ENCODE measurements at regions not wholly inside any gene's neighbourhood (a gene's known extent, or its start where the extent isn't known, plus 50 kb on each side); places are given as distances from the start of the nearest gene placed in this dataset.

DNA sequence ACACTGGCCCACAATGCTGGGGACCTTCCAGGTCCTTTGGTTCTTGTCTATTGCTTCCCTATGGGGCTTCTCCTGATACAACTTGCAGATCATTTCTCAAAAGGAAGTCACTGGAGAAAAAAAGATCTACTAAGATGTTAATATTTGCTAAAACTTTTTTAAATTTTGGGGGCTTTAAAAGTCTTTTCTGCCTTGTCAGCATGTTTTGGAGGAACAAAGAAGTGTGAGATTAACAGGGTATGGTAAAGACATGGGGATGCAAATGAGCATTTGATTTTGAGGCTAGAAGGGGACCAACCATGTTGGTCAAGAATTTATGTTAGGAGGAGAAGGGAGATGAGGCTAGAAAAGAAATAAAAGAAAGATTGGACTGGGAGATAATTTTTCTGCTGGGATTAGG lies 515.4 kb downstream of the HTR7 start:
- no peak for DNase-seq (ENCODE audit: extremely low spot score, unreplicated experiment)
- Mint-ChIP-seq H3K4me3 (no peak overlapping the region), H3K27me3 (peaks cover 23% of the 10 kb centered on the region), H3K4me1 (ENCODE audit: unreplicated experiment) (no peaks in the 10 kb centered on the region), H3K9me3 (no peaks in the 10 kb centered on the region), H3K36me3 (no peaks in the 10 kb centered on the region), H3K27ac (no peak overlapping the region)
- TF ChIP-seq, protein P1, sequence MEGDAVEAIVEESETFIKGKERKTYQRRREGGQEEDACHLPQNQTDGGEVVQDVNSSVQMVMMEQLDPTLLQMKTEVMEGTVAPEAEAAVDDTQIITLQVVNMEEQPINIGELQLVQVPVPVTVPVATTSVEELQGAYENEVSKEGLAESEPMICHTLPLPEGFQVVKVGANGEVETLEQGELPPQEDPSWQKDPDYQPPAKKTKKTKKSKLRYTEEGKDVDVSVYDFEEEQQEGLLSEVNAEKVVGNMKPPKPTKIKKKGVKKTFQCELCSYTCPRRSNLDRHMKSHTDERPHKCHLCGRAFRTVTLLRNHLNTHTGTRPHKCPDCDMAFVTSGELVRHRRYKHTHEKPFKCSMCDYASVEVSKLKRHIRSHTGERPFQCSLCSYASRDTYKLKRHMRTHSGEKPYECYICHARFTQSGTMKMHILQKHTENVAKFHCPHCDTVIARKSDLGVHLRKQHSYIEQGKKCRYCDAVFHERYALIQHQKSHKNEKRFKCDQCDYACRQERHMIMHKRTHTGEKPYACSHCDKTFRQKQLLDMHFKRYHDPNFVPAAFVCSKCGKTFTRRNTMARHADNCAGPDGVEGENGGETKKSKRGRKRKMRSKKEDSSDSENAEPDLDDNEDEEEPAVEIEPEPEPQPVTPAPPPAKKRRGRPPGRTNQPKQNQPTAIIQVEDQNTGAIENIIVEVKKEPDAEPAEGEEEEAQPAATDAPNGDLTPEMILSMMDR (conservative IDR thresholded peaks at IDR 0.05): no peak

DNA sequence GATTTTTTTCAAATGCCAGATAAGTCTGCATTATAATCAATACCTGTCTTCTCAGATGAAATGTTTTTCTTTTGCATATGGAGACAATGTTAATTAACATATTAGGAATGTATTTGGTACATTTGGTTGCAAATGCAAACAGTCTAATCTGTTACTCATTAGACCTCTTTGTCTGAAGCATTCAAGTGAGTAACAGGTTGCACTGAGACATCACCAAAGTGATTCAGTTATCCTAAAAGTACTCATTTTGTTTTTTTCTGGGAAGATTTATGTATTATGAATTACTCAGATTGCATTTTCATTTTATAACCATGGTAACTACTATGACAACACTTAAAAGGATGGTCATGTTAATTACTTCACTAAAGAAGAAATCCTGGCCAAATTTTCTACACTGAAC lies 513.6 kb downstream of the HTR7 start:
- H3K4me1 Mint-ChIP-seq (ENCODE audit: unreplicated experiment): no peaks in the 10 kb centered on the region
- no peak for DNase-seq (ENCODE audit: extremely low spot score, unreplicated experiment)
- H3K27me3 Mint-ChIP-seq: peaks cover 31% of the 10 kb centered on the region
- H3K9me3 Mint-ChIP-seq: no peaks in the 10 kb centered on the region
- H3K27ac Mint-ChIP-seq: no peak overlapping the region
- TF ChIP-seq, protein P1 (conservative IDR thresholded peaks at IDR 0.05): no peak
- H3K36me3 Mint-ChIP-seq: no peaks in the 10 kb centered on the region
- H3K4me3 Mint-ChIP-seq: no peak overlapping the region

DNA sequence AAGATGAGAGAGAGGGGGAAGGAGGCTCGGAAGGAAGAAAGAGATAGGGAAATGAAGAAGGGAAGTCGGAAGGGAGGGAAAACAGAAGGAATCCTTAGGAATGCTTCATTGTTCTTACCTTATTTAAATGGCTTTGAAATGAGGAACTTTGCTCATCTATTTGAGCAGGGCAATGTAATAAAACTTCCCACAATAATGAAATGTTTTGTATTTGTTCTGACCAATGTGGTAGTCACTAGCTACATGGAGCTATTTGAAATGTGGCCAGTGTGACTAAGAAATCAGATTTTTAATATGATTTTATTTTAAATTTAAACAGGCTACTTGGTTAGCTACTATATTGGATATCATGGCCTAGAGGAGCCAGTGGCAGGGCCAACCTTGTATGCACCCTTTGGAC lies 510.6 kb downstream of the HTR7 start:
- H3K36me3 Mint-ChIP-seq: no peaks in the 10 kb centered on the region
- no peaks in the 10 kb centered on the region for H3K9me3 Mint-ChIP-seq
- H3K27ac Mint-ChIP-seq: no peak overlapping the region
- peaks cover 21% of the 10 kb centered on the region for H3K27me3 Mint-ChIP-seq
- TF ChIP-seq, protein P1 (conservative IDR thresholded peaks at IDR 0.05): no peak
- H3K4me1 Mint-ChIP-seq (ENCODE audit: unreplicated experiment): no peaks in the 10 kb centered on the region
- no peak overlapping the region for H3K4me3 Mint-ChIP-seq
- no peak for DNase-seq (ENCODE audit: extremely low spot score, unreplicated experiment)

DNA sequence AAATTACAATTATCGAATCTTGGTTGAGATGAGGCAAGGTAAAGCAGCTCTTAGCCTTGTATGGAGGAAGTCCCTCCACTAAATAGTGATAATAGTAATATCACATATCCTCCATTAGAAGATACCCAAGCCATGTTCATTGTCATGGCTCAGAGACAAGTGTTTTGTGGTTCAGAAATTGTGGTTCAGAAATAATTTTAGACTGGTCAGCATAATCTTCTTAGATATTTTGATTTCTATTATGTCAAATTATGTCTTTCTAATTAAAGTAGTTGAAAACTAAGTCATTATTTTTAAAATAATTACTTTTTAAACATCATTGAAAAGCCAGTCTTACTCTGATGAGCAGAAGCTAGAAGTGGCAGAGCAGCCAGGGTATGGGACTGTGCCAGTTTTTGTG lies 507.7 kb downstream of the HTR7 start:
- H3K4me3 Mint-ChIP-seq: no peak overlapping the region
- no peaks in the 10 kb centered on the region for H3K4me1 Mint-ChIP-seq (ENCODE audit: unreplicated experiment)
- TF ChIP-seq, protein P1 (conservative IDR thresholded peaks at IDR 0.05): no peak
- H3K27ac Mint-ChIP-seq: no peak overlapping the region
- peaks cover 21% of the 10 kb centered on the region for H3K27me3 Mint-ChIP-seq
- H3K36me3 Mint-ChIP-seq: no peaks in the 10 kb centered on the region
- no peak for DNase-seq (ENCODE audit: extremely low spot score, unreplicated experiment)
- no peaks in the 10 kb centered on the region for H3K9me3 Mint-ChIP-seq

DNA sequence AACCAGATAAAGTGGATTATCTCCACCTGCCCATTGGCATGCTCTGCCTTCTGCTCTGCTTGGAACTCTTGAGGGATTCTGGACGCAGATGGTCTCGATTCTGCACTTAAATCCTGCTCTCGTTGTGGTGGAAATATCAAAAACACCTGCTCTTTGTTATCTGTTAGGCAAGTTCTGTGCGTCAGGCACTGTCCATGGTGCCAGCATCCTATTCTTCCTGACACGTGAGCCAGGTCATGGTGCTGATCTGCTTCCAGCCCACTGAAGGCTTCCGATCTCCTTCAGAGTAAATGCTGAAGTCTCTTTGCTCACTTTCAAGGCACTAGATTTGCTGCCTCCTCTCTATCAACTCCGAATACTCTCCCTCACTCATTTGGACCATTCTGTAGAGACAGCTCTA lies 505.6 kb downstream of the HTR7 start:
- Mint-ChIP-seq H3K4me1 (ENCODE audit: unreplicated experiment) (no peaks in the 10 kb centered on the region), H3K27ac (no peak overlapping the region), H3K9me3 (no peaks in the 10 kb centered on the region), H3K4me3 (no peak overlapping the region), H3K27me3 (peaks cover 9% of the 10 kb centered on the region), H3K36me3 (no peaks in the 10 kb centered on the region)
- TF ChIP-seq, protein P1 (conservative IDR thresholded peaks at IDR 0.05): no peak
- DNase-seq (ENCODE audit: extremely low spot score, unreplicated experiment): no peak

DNA sequence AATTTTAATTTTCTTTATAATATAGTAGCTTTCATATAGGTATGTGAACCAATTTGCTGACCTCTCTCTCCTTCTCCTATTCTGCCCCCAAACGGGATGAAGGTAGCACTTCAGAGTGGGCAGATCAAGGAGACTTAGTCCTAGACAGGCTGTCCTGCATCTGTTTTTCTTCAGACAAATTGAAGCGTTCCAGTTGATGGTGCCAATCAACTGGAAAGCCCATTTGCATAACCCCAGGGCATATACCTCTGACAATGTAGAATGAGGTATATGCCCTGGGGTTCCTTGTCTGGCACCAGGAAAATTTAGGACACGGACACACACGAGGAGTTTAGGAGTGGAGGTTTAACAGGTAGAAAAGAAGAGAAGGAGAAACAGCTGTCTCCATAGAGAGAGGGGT lies 502.9 kb downstream of the HTR7 start:
- Mint-ChIP-seq H3K27me3 (peaks cover 3% of the 10 kb centered on the region), H3K36me3 (no peaks in the 10 kb centered on the region), H3K4me3 (no peak overlapping the region), H3K27ac (no peak overlapping the region), H3K4me1 (ENCODE audit: unreplicated experiment) (no peaks in the 10 kb centered on the region), H3K9me3 (no peaks in the 10 kb centered on the region)
- TF ChIP-seq, protein P1 (conservative IDR thresholded peaks at IDR 0.05): no peak
- no peak for DNase-seq (ENCODE audit: extremely low spot score, unreplicated experiment)

Measured in type B pancreatic cell (in vitro differentiated cells).